HCT116 (cell line): ENCODE measurements at regions not wholly inside any gene's neighbourhood (a gene's known extent, or its start where the extent isn't known, plus 50 kb on each side); places are given as distances from the start of the nearest gene placed in this dataset.

Experiments used
- ATAC-seq: fragments of 200-7000 bp; cut with Tn5 transposase; 2 replicates; pipeline ENCODE4 v1.9.1; 2020; ENCODE audit warnings: mild to moderate bottlenecking, moderate library complexity
- BruUV-seq: library from RNA; stranded (reverse); fragments of 400-500 nt; replicated peaks from 2 replicates; lab custom pipeline; 2021; lab: Mats Ljungman, UMichigan
- CTCF ChIA-PET: fragments of 300-600 bp; sonication (Branson Sonifier 250); formaldehyde crosslinking; loops from one replicate; lab custom pipeline; 2021; ENCODE audit warnings: antibody characterized with exemption; lab: Charles Lee
- POLR2A ChIA-PET: fragments of 300-600, 350-600 bp; sonication (Branson Sonifier 250); formaldehyde crosslinking; loops from one replicate; lab custom pipeline; 2021; ENCODE audit warnings: antibody characterized with exemption; lab: Charles Lee
- RAD21 ChIA-PET, 2 experiments: fragments of 300-600 bp; sonication (Branson Sonifier 250); formaldehyde crosslinking; loops; one replicate each; lab custom pipeline; 2023; ENCODE audit warnings: low total read pairs in 2 of 2; ENCODE audit not compliant: uncharacterized antibody in 2 of 2, unreplicated experiment in 2 of 2, low non-redundant PET in 1 of 2; lab: Charles Lee
- DNase-seq: peaks from one replicate; pipeline ENCODE4 v3.0.0-alpha.2; 2010; ENCODE audit warnings: low read depth, low spot score
- H2AFZ ChIP-seq: fragments of 200-600 bp; shearing (Covaris generic), sonication (generic); 2 replicates; pipeline ENCODE4 v1.6.1; 2017; ENCODE audit warnings: low read depth, mixed run types, mixed read lengths, antibody characterized with exemption, low read length; ENCODE audit not compliant: poor library complexity, severe bottlenecking
- H3K27ac ChIP-seq: 2 replicates; pipeline ENCODE4 v1.5.1; 2012; ENCODE audit warnings: low read depth, low read length
- H3K27me3 ChIP-seq: fragments of 200-600 bp; sonication (generic); 2 replicates; pipeline ENCODE4 v1.6.1; 2016; ENCODE audit warnings: mixed run types, low read length, mixed read lengths; ENCODE audit not compliant: insufficient read depth
- H3K36me3 ChIP-seq, 2 experiments: fragments of 200-500 bp in 1 of 2; fragments of 200-600 bp in 1 of 2; sonication (Bioruptor generic) in 1 of 2; sonication (generic) in 1 of 2; 2 replicates each; pipeline versions ENCODE4 v1.5.1 to v1.6.1; 2014 to 2016; ENCODE audit warnings: low read length in 2 of 2, inconsistent platforms in 1 of 2, mixed read lengths in 1 of 2, mixed run types in 1 of 2; ENCODE audit not compliant: insufficient read depth in 2 of 2, control insufficient read depth in 1 of 2
- H3K4me1 ChIP-seq, 2 experiments: fragments of 200-600 bp in 1 of 2; sonication (generic) in 1 of 2; 2 replicates each; pipeline versions ENCODE4 v1.5.1 to v1.6.1; 2012 to 2017; ENCODE audit warnings: low read length in 2 of 2, inconsistent platforms in 1 of 2, mild to moderate bottlenecking in 1 of 2, mixed read lengths in 1 of 2, mixed run types in 1 of 2, moderate library complexity in 1 of 2; ENCODE audit not compliant: insufficient read depth in 2 of 2, control insufficient read depth in 1 of 2
- H3K4me2 ChIP-seq: fragments of 200-600 bp; sonication (generic); 2 replicates; pipeline ENCODE4 v1.6.1; 2017; ENCODE audit warnings: mixed run types, low read length, mixed read lengths
- H3K4me3 ChIP-seq, 2 experiments: fragments of 200-600 bp in 1 of 2; sonication (generic) in 1 of 2; replicated peaks in 1 of 2; 2 replicates each; pipeline ENCODE4 v1.5.1; 2011 to 2016; ENCODE audit warnings: low read length in 2 of 2, control low read depth in 1 of 2, low read depth in 1 of 2, mild to moderate bottlenecking in 1 of 2, mixed read lengths in 1 of 2, mixed run types in 1 of 2
- H3K79me2 ChIP-seq: fragments of 200-600 bp; sonication (generic); 2 replicates; pipeline ENCODE4 v1.6.1; 2017; ENCODE audit warnings: mild to moderate bottlenecking, mixed run types, low read length, moderate library complexity, mixed read lengths; ENCODE audit not compliant: insufficient read depth
- H3K9ac ChIP-seq: fragments of 200-600 bp; sonication (generic); 2 replicates; pipeline ENCODE4 v1.6.1; 2016; ENCODE audit warnings: low read length, mixed read lengths
- H3K9me2 ChIP-seq: fragments of 200-600 bp; sonication (generic), shearing (Covaris generic); 2 replicates; pipeline ENCODE4 v1.6.1; 2017; ENCODE audit warnings: mixed run types, mild to moderate bottlenecking, moderate library complexity; ENCODE audit not compliant: insufficient read depth
- H3K9me3 ChIP-seq, 2 experiments: fragments of 200-500 bp in 1 of 2; fragments of 200-600 bp in 1 of 2; sonication (Bioruptor generic) in 1 of 2; sonication (generic) in 1 of 2; 2 replicates each; pipeline ENCODE4 v1.6.1; 2014 to 2017; ENCODE audit warnings: low read length in 2 of 2, mixed read lengths in 2 of 2, inconsistent platforms in 1 of 2, low read depth in 1 of 2, mild to moderate bottlenecking in 1 of 2, mixed run types in 1 of 2, moderate library complexity in 1 of 2; ENCODE audit not compliant: control insufficient read depth in 1 of 2, insufficient read depth in 1 of 2
- H4K20me1 ChIP-seq: fragments of 200-600 bp; sonication (generic), shearing (Covaris generic); 2 replicates; pipeline ENCODE4 v1.6.1; 2017; ENCODE audit warnings: mixed run types, mild to moderate bottlenecking, moderate library complexity; ENCODE audit not compliant: insufficient read depth
- CBX3 ChIP-seq: IDR thresholded peaks from 2 replicates; pipeline ENCODE4 v1.6.1; 2012; ENCODE audit warnings: low read depth
- CEBPB ChIP-seq: IDR thresholded peaks from 2 replicates; pipeline ENCODE4 v1.6.1; 2012; ENCODE audit warnings: low read depth
- EGR1 ChIP-seq: IDR thresholded peaks from 2 replicates; pipeline ENCODE4 v1.6.1; 2012; ENCODE audit warnings: low read depth
- ELF1 ChIP-seq: IDR thresholded peaks from 2 replicates; pipeline ENCODE4 v1.6.1; 2012; ENCODE audit warnings: low read depth, borderline replicate concordance
- EZH2 ChIP-seq: fragments of 200-600 bp; sonication (generic); IDR thresholded peaks from 2 replicates; pipeline ENCODE4 v1.6.1; 2017; ENCODE audit warnings: antibody characterized with exemption, mixed run types
- EZH2phosphoT487 ChIP-seq: fragments of 200-600 bp; IDR thresholded peaks from 2 replicates; pipeline ENCODE4 v1.6.1; 2018; ENCODE audit warnings: antibody characterized with exemption, borderline replicate concordance
- FOSL1 ChIP-seq: IDR thresholded peaks from 2 replicates; pipeline ENCODE4 v1.6.1; 2012; ENCODE audit warnings: low read depth
- JUND ChIP-seq: IDR thresholded peaks from 2 replicates; pipeline ENCODE4 v1.6.1; 2012
- POLR2A ChIP-seq: IDR thresholded peaks from 2 replicates; pipeline ENCODE4 v1.7.0; 2011; ENCODE audit warnings: borderline replicate concordance; ENCODE audit not compliant: insufficient read depth, insufficient read length; ENCODE audit errors: extremely low read depth
- RAD21 ChIP-seq: IDR thresholded peaks from 2 replicates; pipeline ENCODE4 v1.6.1; 2012; ENCODE audit warnings: low read depth, mild to moderate bottlenecking
- SP1 ChIP-seq: IDR thresholded peaks from 2 replicates; pipeline ENCODE4 v1.6.1; 2012; ENCODE audit warnings: low read depth
- SRF ChIP-seq: IDR thresholded peaks from 2 replicates; pipeline ENCODE4 v1.6.1; 2012; ENCODE audit warnings: low read depth
- TCF7L2 ChIP-seq: IDR thresholded peaks from 2 replicates; pipeline ENCODE4 v1.7.0; 2011; ENCODE audit warnings: borderline replicate concordance, inconsistent platforms; ENCODE audit not compliant: insufficient read depth, insufficient read length; ENCODE audit errors: extremely low read depth
- YY1 ChIP-seq: IDR thresholded peaks from 2 replicates; pipeline ENCODE4 v1.6.1; 2011; ENCODE audit warnings: low read length, low read depth, moderate library complexity, mild to moderate bottlenecking; ENCODE audit not compliant: insufficient replicate concordance; ENCODE audit errors: extremely low read depth
- ZFX ChIP-seq: fragments of 450-650 bp; IDR thresholded peaks from 2 replicates; pipeline ENCODE4 v1.6.1; 2017
- ZNF274 ChIP-seq: fragments of 200-500 bp; sonication (Bioruptor generic); IDR thresholded peaks from 2 replicates; pipeline ENCODE4 v1.6.1; 2014; ENCODE audit warnings: mild to moderate bottlenecking, low read depth, low read length, inconsistent platforms
- intact Hi-C: fragments of 100-400 bp; cut with micrococcal nuclease; formaldehyde crosslinking; loops from 2 replicates; pipeline ENCODE4 v1.10.0; 2022
- TF ChIP-seq, protein P1 (sequence below), 3 experiments: fragments of 200-600 bp in 1 of 3; sonication (generic) in 1 of 3; IDR thresholded peaks in 2 of 3; conservative IDR thresholded peaks in 1 of 3; 2 replicates each; pipeline ENCODE4 v1.5.1; 2012 to 2017; ENCODE audit warnings: low read depth in 2 of 3, low read length in 2 of 3, antibody characterized with exemption in 1 of 3, borderline replicate concordance in 1 of 3, control low read depth in 1 of 3, mild to moderate bottlenecking in 1 of 3, mixed read lengths in 1 of 3, mixed run types in 1 of 3, moderate library complexity in 1 of 3; ENCODE audit not compliant: insufficient read depth in 1 of 3
- TF ChIP-seq, protein P2 (sequence below): IDR thresholded peaks from 2 replicates; pipeline ENCODE4 v1.6.1; 2011; ENCODE audit warnings: mild to moderate bottlenecking, low read length, moderate library complexity; ENCODE audit not compliant: insufficient replicate concordance; ENCODE audit errors: extremely low read depth
- TF ChIP-seq, protein P3 (sequence below): IDR thresholded peaks from 2 replicates; pipeline ENCODE4 v1.6.1; 2012

DNA sequence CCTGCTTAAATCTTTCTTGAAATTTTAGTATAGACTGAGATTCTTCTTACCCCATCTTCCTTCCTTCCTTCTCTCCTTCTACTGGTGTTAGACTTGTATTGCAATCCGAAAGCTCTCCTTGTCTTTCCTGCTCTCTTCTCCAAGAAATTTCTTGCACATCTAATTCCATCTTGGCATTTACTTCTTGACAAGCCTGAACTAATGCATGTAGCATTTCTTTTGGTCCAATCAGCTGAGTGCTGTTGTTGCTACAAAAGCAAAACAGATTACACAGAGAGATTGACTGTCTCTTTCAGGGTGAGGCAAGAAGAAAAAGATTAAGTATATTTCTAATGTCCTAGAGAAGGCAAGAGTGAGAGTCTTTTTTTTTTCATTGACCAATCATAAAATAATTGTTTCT, 51.6 kb upstream of the MAP1B start:
- Histone ChIP-seq H3K4me2 (no peak overlapping the region), H3K27me3 (peaks cover 49% of the 10 kb centered on the region), H3K9me2 (no peaks in the 10 kb centered on the region), H3K9ac (no peak overlapping the region), H3K27ac (no peak overlapping the region), H3K79me2 (no peaks in the 10 kb centered on the region), H3K4me1 (no peaks in the 10 kb centered on the region), H4K20me1 (no peaks in the 10 kb centered on the region), H3K4me3 (no peak overlapping the region), H2AFZ (no peak overlapping the region), H3K36me3 (no peaks in the 10 kb centered on the region), H3K9me3 (no peaks in the 10 kb centered on the region)
- ATAC-seq, result no peak
- RAD21 ChIA-PET, result no interaction called here
- DNase-seq, result no peak
- BruUV-seq, result no TSS peak
- TF ChIP-seq, protein P1, sequence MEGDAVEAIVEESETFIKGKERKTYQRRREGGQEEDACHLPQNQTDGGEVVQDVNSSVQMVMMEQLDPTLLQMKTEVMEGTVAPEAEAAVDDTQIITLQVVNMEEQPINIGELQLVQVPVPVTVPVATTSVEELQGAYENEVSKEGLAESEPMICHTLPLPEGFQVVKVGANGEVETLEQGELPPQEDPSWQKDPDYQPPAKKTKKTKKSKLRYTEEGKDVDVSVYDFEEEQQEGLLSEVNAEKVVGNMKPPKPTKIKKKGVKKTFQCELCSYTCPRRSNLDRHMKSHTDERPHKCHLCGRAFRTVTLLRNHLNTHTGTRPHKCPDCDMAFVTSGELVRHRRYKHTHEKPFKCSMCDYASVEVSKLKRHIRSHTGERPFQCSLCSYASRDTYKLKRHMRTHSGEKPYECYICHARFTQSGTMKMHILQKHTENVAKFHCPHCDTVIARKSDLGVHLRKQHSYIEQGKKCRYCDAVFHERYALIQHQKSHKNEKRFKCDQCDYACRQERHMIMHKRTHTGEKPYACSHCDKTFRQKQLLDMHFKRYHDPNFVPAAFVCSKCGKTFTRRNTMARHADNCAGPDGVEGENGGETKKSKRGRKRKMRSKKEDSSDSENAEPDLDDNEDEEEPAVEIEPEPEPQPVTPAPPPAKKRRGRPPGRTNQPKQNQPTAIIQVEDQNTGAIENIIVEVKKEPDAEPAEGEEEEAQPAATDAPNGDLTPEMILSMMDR (IDR thresholded peaks at IDR 0.05 in 2 of 3, conservative IDR thresholded peaks at IDR 0.05 in 1 of 3; ENCODE audit: borderline replicate concordance in 1 of 3, insufficient read depth in 1 of 3, low read depth in 2 of 3, low read length in 2 of 3), result no peak
- TF ChIP-seq EGR1 (no peak), EZH2 (no peak), ZNF274 (no peak), ELF1 (no peak), RAD21 (no peak), YY1 (no peak), CEBPB (no peak), ZFX (no peak), JUND (no peak), FOSL1 (no peak), TCF7L2 (no peak), POLR2A (no peak), SP1 (no peak), SRF (no peak), CBX3 (no peak), EZH2phosphoT487 (no peak)
- TF ChIP-seq, protein P2, sequence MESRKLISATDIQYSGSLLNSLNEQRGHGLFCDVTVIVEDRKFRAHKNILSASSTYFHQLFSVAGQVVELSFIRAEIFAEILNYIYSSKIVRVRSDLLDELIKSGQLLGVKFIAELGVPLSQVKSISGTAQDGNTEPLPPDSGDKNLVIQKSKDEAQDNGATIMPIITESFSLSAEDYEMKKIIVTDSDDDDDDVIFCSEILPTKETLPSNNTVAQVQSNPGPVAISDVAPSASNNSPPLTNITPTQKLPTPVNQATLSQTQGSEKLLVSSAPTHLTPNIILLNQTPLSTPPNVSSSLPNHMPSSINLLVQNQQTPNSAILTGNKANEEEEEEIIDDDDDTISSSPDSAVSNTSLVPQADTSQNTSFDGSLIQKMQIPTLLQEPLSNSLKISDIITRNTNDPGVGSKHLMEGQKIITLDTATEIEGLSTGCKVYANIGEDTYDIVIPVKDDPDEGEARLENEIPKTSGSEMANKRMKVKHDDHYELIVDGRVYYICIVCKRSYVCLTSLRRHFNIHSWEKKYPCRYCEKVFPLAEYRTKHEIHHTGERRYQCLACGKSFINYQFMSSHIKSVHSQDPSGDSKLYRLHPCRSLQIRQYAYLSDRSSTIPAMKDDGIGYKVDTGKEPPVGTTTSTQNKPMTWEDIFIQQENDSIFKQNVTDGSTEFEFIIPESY, result no peak
- TF ChIP-seq, protein P3, sequence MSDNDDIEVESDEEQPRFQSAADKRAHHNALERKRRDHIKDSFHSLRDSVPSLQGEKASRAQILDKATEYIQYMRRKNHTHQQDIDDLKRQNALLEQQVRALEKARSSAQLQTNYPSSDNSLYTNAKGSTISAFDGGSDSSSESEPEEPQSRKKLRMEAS, result no peak
- intact Hi-C loops, result no loop called here
- POLR2A ChIA-PET, result no interaction called here
- CTCF ChIA-PET, result no interaction called here
